Sigmoid colon (tissue), 6 donors: ENCODE measurements at regions not wholly inside any gene's neighbourhood (a gene's known extent, or its start where the extent isn't known, plus 50 kb on each side); places are given as distances from the start of the nearest gene placed in this dataset.

Experiments used
- DNase-seq: peaks from one replicate; pipeline ENCODE4 v3.0.0-alpha.2; 2019
- H3K27ac ChIP-seq, 4 donors: fragments of 200-600 bp; sonication (generic); one replicate each; pipeline ENCODE4 v1.5.1; 2016 to 2019; ENCODE audit warnings: mild to moderate bottlenecking in 1 of 4
- H3K27me3 ChIP-seq, 3 donors: fragments of 200-600 bp; sonication (generic); one replicate each; pipeline ENCODE4 v1.5.1; 2019; ENCODE audit warnings: mild to moderate bottlenecking in 1 of 3
- H3K36me3 ChIP-seq, 4 donors: fragments of 200-600 bp; sonication (generic); one replicate each; pipeline ENCODE4 v1.5.1; 2016 to 2019
- H3K4me1 ChIP-seq, 4 donors: fragments of 200-600 bp; sonication (generic); one replicate each; pipeline ENCODE4 v1.5.1; 2017 to 2019
- H3K4me3 ChIP-seq, 4 donors: fragments of 200-600 bp; sonication (generic); one replicate each; pipeline ENCODE4 v1.5.1; 2017 to 2019; ENCODE audit warnings: mild to moderate bottlenecking in 2 of 4, moderate library complexity in 1 of 4
- H3K9me3 ChIP-seq, 4 donors: fragments of 200-600 bp in 3 of 4; sonication (generic) in 3 of 4; one replicate each; pipeline versions ENCODE4 v1.5.1 to v1.6.1; 2013 to 2019
- CTCF ChIP-seq, 4 experiments: fragments of 450-650 bp in 3 of 4; fragments of 200-600 bp in 1 of 4; IDR thresholded peaks; one replicate each; pipeline ENCODE4 v1.5.1; 2016 to 2019; ENCODE audit warnings: antibody characterized with exemption in 4 of 4, mild to moderate bottlenecking in 3 of 4, moderate library complexity in 2 of 4
- EP300 ChIP-seq, 4 donors: sonication (generic); formaldehyde crosslinking; IDR thresholded peaks; one replicate each; pipeline ENCODE4 v1.6.1; 2017; ENCODE audit warnings: antibody characterized with exemption in 4 of 4
- POLR2A ChIP-seq, 2 donors: fragments of 450-650 bp; IDR thresholded peaks; one replicate each; pipeline ENCODE4 v1.6.1; 2016; ENCODE audit warnings: antibody characterized with exemption in 2 of 2, mild to moderate bottlenecking in 2 of 2, moderate library complexity in 2 of 2
- POLR2AphosphoS5 ChIP-seq, 4 donors: sonication (generic); formaldehyde crosslinking; IDR thresholded peaks; one replicate each; pipeline ENCODE4 v1.6.1; 2017; ENCODE audit warnings: antibody characterized with exemption in 4 of 4
- WGBS, 2 donors: extraction: QIAGEN DNeasy Blood & Tissue Kit; methylation state at CpG; one replicate each; pipeline ENCODE4 v1.1.7; 2013; 5-methylcytosine and 5-hydroxymethylcytosine counted together
- intact Hi-C: fragments of 100-400 bp; cut with DNase I; formaldehyde crosslinking; loops from one replicate; pipeline ENCODE4 v1.15.1; 2023
- donor health status: healthy with polysubstance abuse.
- donor health status: healthy.

GRCh38 chr2:139990646-139991335 is 1210.6 kb upstream of the NXPH2 start:
- H3K27ac ChIP-seq = no peak overlapping the region
- H3K36me3 ChIP-seq = no peaks in the 10 kb centered on the region
- H3K27me3 ChIP-seq = no peaks in the 10 kb centered on the region
- no peak overlapping the region for H3K4me3 ChIP-seq
- no peaks in the 10 kb centered on the region for H3K9me3 ChIP-seq
- no peak for DNase-seq
- WGBS, 2 donors = 93 to 95% methylated on average over 40 of the region's 40 CpGs
- no peak for TF ChIP-seq EP300 (IDR thresholded peaks at IDR 0.05)
- no peak for TF ChIP-seq CTCF (IDR thresholded peaks at IDR 0.05)
- no peak for TF ChIP-seq POLR2AphosphoS5 (IDR thresholded peaks at IDR 0.05)
- no peak for TF ChIP-seq POLR2A (IDR thresholded peaks at IDR 0.05)
- no peaks in the 10 kb centered on the region for H3K4me1 ChIP-seq
- intact Hi-C loops = no loop called here

GRCh38 chr2:139969323-139969722 is 1189.1 kb upstream of the NXPH2 start:
- intact Hi-C loops = no loop called here
- 78 to 85% methylated on average over 3 of the region's 3 CpGs for WGBS, 2 donors

GRCh38 chr2:139968588-139968987 is 1188.4 kb upstream of the NXPH2 start:
- no peaks in the 10 kb centered on the region for H3K36me3 ChIP-seq
- WGBS, 2 donors = 76 to 82% methylated on average over 5 of the region's 5 CpGs
- no peaks in the 10 kb centered on the region for H3K27me3 ChIP-seq
- intact Hi-C loops = no loop called here
- H3K27ac ChIP-seq = no peak overlapping the region
- no peak for TF ChIP-seq POLR2A (IDR thresholded peaks at IDR 0.05)
- H3K4me3 ChIP-seq = no peak overlapping the region
- H3K9me3 ChIP-seq = peaks cover 0 to 2% (median 0%) of the 10 kb centered on the region in 4 donors
- no peak for DNase-seq
- H3K4me1 ChIP-seq = no peaks in the 10 kb centered on the region

More at GRCh38 chr2:139969323-139969722, 1189.1 kb upstream of the NXPH2 start:
- DNase-seq = no peak
- H3K4me3 ChIP-seq = no peak overlapping the region
- H3K9me3 ChIP-seq = peaks cover 0 to 3% (median 0%) of the 10 kb centered on the region in 4 donors
- no peaks in the 10 kb centered on the region for H3K36me3 ChIP-seq
- H3K27ac ChIP-seq = no peak overlapping the region
- no peaks in the 10 kb centered on the region for H3K4me1 ChIP-seq
- no peaks in the 10 kb centered on the region for H3K27me3 ChIP-seq
- TF ChIP-seq POLR2AphosphoS5 (IDR thresholded peaks at IDR 0.05) (no peak), EP300 (IDR thresholded peaks at IDR 0.05) (no peak), POLR2A (IDR thresholded peaks at IDR 0.05) (no peak), CTCF (IDR thresholded peaks at IDR 0.05) (no peak)

GRCh38 chr2:139967665-139968064 is 1187.5 kb upstream of the NXPH2 start:
- Histone ChIP-seq H3K4me3 (no peak overlapping the region), H3K27ac (no peak overlapping the region), H3K36me3 (no peaks in the 10 kb centered on the region), H3K9me3 (no peaks in the 10 kb centered on the region), H3K27me3 (no peaks in the 10 kb centered on the region), H3K4me1 (no peaks in the 10 kb centered on the region)
- intact Hi-C loops = no loop called here
- 59 to 73% methylated on average over 1 of the region's 1 CpG for WGBS, 2 donors
- DNase-seq = no peak
- TF ChIP-seq POLR2AphosphoS5 (IDR thresholded peaks at IDR 0.05) (no peak), EP300 (IDR thresholded peaks at IDR 0.05) (no peak), POLR2A (IDR thresholded peaks at IDR 0.05) (no peak), CTCF (IDR thresholded peaks at IDR 0.05) (no peak)

GRCh38 chr2:139964721-139965440 is 1184.7 kb upstream of the NXPH2 start:
- Histone ChIP-seq H3K9me3 (no peaks in the 10 kb centered on the region), H3K4me1 (no peaks in the 10 kb centered on the region), H3K4me3 (no peak overlapping the region), H3K27me3 (no peaks in the 10 kb centered on the region), H3K36me3 (no peaks in the 10 kb centered on the region), H3K27ac (no peak overlapping the region)
- intact Hi-C loops = no loop called here
- 72 to 79% methylated on average over 3 of the region's 3 CpGs for WGBS, 2 donors
- DNase-seq = no peak
- TF ChIP-seq EP300 (IDR thresholded peaks at IDR 0.05) (no peak), POLR2A (IDR thresholded peaks at IDR 0.05) (no peak), POLR2AphosphoS5 (IDR thresholded peaks at IDR 0.05) (no peak), CTCF (IDR thresholded peaks at IDR 0.05) (no peak)
